ENCODE measurements at regions not wholly inside any gene's neighbourhood (a gene's known extent, or its start where the extent isn't known, plus 50 kb on each side); places are given as distances from the start of the nearest gene placed in this dataset.

DNA sequence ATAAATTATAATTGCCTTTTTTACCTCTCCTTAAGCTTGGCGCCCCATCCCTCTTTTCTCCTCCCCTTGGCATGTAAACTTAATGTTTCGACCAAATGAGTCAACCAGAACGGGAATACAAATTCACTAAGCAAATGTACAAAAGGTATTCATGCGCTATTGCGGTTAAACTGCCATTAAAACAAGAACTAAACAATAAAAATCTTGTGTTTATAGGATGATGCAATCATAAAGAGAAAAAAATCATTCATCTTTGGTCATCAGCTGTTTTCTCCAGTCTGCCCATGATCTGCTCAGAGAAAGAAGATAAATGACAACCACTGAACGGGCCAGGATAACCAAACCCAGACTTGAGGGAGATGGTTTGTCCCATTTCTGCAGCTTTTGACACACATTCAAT, 534.2 kb upstream of the PLXNA2 start:
- DNase-seq (ENCODE audit: low read depth in 1 of 2, low spot score in 1 of 2) = no peak
- in situ Hi-C loops (cut with HindIII; ENCODE audit: low pct_unique_long_range_greater_than_20kb, low sequenced_read_pairs) = no loop called here
- no peak for TF ChIP-seq JUND (IDR thresholded peaks at IDR 0.05; ENCODE audit: low read depth)

GRCh38 chr1:208781391-208782045, 537.3 kb upstream of the PLXNA2 start:
- DNase-seq (ENCODE audit: low read depth in 1 of 2, low spot score in 1 of 2) = no peak
- no peak for TF ChIP-seq JUND (IDR thresholded peaks at IDR 0.05; ENCODE audit: low read depth)
- in situ Hi-C loops (cut with HindIII; ENCODE audit: low pct_unique_long_range_greater_than_20kb, low sequenced_read_pairs) = no loop called here

- in situ Hi-C loops (cut with HindIII; ENCODE audit: low pct_unique_long_range_greater_than_20kb, low sequenced_read_pairs) = no loop called here
- no peak for TF ChIP-seq JUND (IDR thresholded peaks at IDR 0.05; ENCODE audit: low read depth)
- DNase-seq (ENCODE audit: low read depth in 1 of 2, low spot score in 1 of 2) = no peak
Measured at GRCh38 chr1:208782186-208782585, 538.0 kb upstream of the PLXNA2 start.

- DNase-seq (ENCODE audit: low read depth in 1 of 2, low spot score in 1 of 2) = no peak
- in situ Hi-C loops (cut with HindIII; ENCODE audit: low pct_unique_long_range_greater_than_20kb, low sequenced_read_pairs) = no loop called here
- no peak for TF ChIP-seq JUND (IDR thresholded peaks at IDR 0.05; ENCODE audit: low read depth)
Measured at GRCh38 chr1:208785629-208786028, 541.4 kb upstream of the PLXNA2 start.

DNA sequence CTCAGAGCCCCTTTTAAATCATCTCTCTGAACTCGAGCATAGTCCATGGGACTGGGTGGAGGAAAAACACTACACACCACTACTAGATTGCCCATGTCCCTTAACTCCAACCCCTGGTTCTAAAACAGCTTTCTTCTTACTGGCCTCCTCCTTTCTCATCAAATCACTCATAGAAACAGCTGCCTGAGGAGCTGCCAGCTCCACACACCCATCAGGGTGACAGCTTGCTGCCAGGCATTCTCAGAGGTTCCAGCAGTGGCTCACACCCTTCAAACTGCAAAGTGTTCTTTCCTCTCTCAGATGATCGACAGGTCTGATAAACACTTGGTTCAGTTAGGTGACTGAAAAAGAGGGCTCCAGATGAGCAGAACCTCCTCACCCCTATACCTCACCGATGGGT, 543.0 kb upstream of the PLXNA2 start:
- TF ChIP-seq JUND (IDR thresholded peaks at IDR 0.05; ENCODE audit: low read depth) = no peak
- DNase-seq (ENCODE audit: low read depth in 1 of 2, low spot score in 1 of 2) = no peak
- in situ Hi-C loops (cut with HindIII; ENCODE audit: low pct_unique_long_range_greater_than_20kb, low sequenced_read_pairs) = no loop called here

- TF ChIP-seq JUND (IDR thresholded peaks at IDR 0.05; ENCODE audit: low read depth) = no peak
- in situ Hi-C loops (cut with HindIII; ENCODE audit: low pct_unique_long_range_greater_than_20kb, low sequenced_read_pairs) = no loop called here
- no peak for DNase-seq (ENCODE audit: low read depth in 1 of 2, low spot score in 1 of 2)
Measured at GRCh38 chr1:208788013-208788540, 543.9 kb upstream of the PLXNA2 start.

- DNase-seq (ENCODE audit: low read depth in 1 of 2, low spot score in 1 of 2) = no peak
- in situ Hi-C loops (cut with HindIII; ENCODE audit: low pct_unique_long_range_greater_than_20kb, low sequenced_read_pairs) = no loop called here
- TF ChIP-seq JUND (IDR thresholded peaks at IDR 0.05; ENCODE audit: low read depth) = no peak
Measured at GRCh38 chr1:208791456-208791855, 547.3 kb upstream of the PLXNA2 start.

DNA sequence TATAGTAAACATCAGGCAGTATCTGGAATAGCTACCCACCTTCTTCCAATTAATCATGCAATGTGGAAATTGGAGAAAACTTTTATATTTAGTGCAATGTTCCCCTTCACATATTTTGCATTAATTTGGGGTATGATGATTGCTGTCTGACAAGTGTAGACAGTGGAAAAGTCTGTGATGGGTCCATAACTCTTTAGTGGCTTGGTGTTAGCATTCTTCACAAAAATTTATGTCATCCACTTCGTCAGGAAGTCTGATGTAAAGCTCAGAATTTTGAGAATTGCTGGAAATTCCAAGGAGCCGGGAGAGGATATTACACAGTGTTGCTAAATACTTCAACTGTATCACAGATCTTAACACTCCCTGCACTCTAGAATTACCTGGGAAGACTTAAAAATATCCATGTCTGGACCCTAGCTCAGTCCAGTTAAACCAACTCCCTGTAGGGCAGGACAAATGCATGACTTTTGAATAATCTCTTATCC, 549.7 kb upstream of the PLXNA2 start:
- no peak for TF ChIP-seq JUND (IDR thresholded peaks at IDR 0.05; ENCODE audit: low read depth)
- DNase-seq (ENCODE audit: low read depth in 1 of 2, low spot score in 1 of 2) = no peak
- in situ Hi-C loops (cut with HindIII; ENCODE audit: low pct_unique_long_range_greater_than_20kb, low sequenced_read_pairs) = no loop called here

DNA sequence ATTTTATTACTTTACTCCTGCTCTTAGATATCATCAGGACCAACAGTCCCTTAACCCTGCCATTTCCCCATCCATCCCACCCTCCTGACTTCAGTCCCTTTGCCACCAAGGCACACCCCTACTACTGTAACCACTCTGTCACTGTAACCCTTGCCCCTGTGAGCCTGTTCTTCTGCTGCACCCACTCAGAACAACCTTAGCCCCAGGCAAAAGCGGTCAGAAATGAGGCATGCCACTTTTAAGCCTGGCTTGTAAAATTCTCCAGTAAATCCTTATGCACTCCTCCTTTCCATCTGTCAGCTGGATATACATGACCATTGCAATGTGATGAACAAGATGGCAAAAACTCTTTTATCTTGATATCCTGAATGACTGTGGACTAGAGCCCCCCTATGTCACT, 555.0 kb upstream of the PLXNA2 start:
- TF ChIP-seq JUND (IDR thresholded peaks at IDR 0.05; ENCODE audit: low read depth) = no peak
- in situ Hi-C loops (cut with HindIII; ENCODE audit: low pct_unique_long_range_greater_than_20kb, low sequenced_read_pairs) = no loop called here
- no peak for DNase-seq (ENCODE audit: low read depth in 1 of 2, low spot score in 1 of 2)

- TF ChIP-seq JUND (IDR thresholded peaks at IDR 0.05; ENCODE audit: low read depth) = no peak
- DNase-seq (ENCODE audit: low read depth in 1 of 2, low spot score in 1 of 2) = no peak
- in situ Hi-C loops (cut with HindIII; ENCODE audit: low pct_unique_long_range_greater_than_20kb, low sequenced_read_pairs) = no loop called here
Measured at GRCh38 chr1:208803011-208803811, 559.0 kb upstream of the PLXNA2 start.

DNA sequence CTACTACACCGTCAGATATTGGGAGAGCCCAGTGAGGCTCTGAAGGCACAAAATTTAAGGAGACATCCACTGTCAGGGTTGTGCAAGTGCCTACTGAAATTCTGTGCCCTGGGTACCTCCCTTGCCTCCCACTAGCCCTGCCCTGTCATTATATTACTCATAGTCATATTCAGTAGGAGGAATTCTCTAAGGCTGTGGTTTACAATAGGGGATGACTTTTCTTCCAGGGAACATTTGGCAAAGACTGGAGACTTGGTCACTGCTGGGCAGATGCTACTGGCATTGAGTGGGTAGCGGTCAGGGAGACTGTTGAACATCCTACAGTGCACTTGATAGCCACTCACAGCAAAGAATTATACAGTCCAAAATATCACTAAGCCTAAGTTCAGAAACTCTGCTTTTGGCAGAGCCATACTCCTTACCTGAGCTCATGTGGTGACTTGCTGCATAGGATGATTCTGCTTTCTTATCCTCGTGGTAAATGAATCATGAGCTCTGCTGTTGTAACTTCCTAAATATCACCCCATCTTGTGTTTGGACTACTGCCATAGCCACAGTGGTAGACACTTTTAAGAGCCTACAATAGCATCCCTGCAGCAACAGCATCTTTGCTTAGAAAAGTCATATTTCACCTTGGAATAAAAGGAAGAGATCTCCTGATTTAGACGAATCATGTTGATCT, 563.4 kb upstream of the PLXNA2 start:
- in situ Hi-C loops (cut with HindIII; ENCODE audit: low pct_unique_long_range_greater_than_20kb, low sequenced_read_pairs) = no loop called here
- no peak for DNase-seq (ENCODE audit: low read depth in 1 of 2, low spot score in 1 of 2)
- no peak for TF ChIP-seq JUND (IDR thresholded peaks at IDR 0.05; ENCODE audit: low read depth)

GRCh38 chr1:208808301-208808700, 564.1 kb upstream of the PLXNA2 start:
- DNase-seq (ENCODE audit: low read depth in 1 of 2, low spot score in 1 of 2) = no peak
- in situ Hi-C loops (cut with HindIII; ENCODE audit: low pct_unique_long_range_greater_than_20kb, low sequenced_read_pairs) = no loop called here
- no peak for TF ChIP-seq JUND (IDR thresholded peaks at IDR 0.05; ENCODE audit: low read depth)

DNA sequence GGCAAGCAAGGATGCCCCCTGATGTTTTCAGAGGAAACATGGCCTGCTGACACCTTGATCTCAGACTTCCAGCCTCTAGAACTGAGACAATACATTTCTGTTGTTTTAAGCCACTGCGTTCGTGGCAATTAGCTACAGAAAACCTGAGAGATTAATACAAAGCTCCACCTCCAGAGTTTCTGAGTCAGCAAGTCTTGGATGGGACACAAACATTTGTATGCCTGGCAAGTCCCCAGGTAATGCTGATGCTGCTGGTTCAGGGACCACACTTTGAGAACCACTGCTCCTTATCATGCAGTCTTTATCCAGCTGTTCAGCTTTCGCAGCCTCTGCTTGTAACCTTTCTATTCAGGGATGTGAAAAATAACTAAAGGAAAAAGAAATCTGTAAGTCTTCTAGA, 565.7 kb upstream of the PLXNA2 start:
- TF ChIP-seq JUND (IDR thresholded peaks at IDR 0.05; ENCODE audit: low read depth) = no peak
- no peak for DNase-seq (ENCODE audit: low read depth in 1 of 2, low spot score in 1 of 2)
- in situ Hi-C loops (cut with HindIII; ENCODE audit: low pct_unique_long_range_greater_than_20kb, low sequenced_read_pairs) = no loop called here
